ENCODE measurements at regions not wholly inside any gene's neighbourhood (a gene's known extent, or its start where the extent isn't known, plus 50 kb on each side); places are given as distances from the start of the nearest gene placed in this dataset.
A peak's percentile ranks its signal among the peaks of the same experiment; 100 is the strongest.

DNA sequence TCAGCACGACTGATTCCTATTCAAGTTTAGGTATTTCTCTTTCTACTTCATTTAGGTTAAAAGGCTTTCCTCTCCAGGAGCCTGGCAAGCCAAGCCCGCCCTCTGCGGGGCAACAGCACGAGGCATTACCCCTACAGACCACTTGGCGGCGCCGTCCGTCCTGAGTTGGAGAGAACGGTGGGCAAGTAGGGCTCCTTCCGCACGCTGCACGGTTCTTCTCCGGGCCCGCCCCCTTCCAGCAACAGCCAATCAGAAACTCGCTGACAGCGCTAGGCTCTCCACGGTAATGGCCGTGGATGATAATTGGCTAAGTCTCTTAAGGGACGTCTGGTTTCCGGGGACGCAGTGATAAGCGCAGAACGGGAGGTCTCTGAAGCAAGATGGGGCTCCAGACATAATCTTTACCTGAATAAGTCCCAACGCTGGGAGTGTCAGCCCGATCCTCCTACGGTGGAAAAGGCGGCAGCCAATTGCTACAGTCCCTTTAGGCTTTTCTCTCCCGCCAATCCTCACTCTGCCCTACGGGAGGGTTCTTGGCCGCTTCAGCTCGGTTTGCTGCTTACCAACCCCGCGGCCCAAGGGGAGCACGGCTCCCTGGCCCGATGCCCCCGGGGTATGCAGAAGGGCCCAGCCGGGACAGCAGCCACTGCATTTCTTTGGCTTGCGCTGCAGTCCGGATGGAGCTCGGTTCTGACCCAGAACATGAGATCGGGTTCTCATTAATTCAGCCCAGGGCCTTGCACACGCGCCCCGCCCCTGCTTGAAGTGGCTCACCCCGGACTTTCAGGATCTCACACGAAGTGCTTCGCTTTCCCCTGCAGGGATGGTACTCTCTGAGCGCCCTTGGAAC, 206.9 kb upstream of the PKDCC start:
- TF ChIP-seq, protein P1, sequence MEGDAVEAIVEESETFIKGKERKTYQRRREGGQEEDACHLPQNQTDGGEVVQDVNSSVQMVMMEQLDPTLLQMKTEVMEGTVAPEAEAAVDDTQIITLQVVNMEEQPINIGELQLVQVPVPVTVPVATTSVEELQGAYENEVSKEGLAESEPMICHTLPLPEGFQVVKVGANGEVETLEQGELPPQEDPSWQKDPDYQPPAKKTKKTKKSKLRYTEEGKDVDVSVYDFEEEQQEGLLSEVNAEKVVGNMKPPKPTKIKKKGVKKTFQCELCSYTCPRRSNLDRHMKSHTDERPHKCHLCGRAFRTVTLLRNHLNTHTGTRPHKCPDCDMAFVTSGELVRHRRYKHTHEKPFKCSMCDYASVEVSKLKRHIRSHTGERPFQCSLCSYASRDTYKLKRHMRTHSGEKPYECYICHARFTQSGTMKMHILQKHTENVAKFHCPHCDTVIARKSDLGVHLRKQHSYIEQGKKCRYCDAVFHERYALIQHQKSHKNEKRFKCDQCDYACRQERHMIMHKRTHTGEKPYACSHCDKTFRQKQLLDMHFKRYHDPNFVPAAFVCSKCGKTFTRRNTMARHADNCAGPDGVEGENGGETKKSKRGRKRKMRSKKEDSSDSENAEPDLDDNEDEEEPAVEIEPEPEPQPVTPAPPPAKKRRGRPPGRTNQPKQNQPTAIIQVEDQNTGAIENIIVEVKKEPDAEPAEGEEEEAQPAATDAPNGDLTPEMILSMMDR (conservative IDR thresholded peaks at IDR 0.05; ENCODE audit: control insufficient read depth, insufficient read depth, low read depth, low read length): peak; percentile 98
- peak overlapping the region; percentile 83 for H3K4me3 ChIP-seq (ENCODE audit: control insufficient read depth, low read depth, low read length)
- DNase-seq (ENCODE audit: low read depth): peak; percentile 96

DNA sequence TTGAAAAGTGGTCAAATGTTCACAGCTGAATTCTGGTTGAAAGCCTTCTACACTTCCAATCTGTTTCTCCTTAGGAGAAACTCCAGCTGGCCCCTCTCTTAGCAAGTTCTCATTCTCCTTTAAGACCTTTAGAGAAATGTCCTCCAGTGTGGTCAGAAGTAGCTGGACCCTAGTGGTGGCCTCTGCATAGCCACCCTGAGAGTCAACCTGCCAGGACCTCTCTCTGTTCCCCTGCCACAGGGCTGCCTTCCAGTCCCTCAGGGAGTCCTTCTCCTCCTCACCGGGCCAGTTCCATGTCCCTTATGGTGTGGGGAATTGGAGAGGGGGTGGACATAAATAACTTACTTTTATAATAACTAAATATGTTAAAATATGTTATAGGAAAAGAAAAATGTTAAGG, 200.9 kb upstream of the PKDCC start:
- DNase-seq (ENCODE audit: low read depth): no peak
- H3K4me3 ChIP-seq (ENCODE audit: control insufficient read depth, low read depth, low read length): no peak overlapping the region
- TF ChIP-seq, protein P1 (conservative IDR thresholded peaks at IDR 0.05; ENCODE audit: control insufficient read depth, insufficient read depth, low read depth, low read length): no peak

DNA sequence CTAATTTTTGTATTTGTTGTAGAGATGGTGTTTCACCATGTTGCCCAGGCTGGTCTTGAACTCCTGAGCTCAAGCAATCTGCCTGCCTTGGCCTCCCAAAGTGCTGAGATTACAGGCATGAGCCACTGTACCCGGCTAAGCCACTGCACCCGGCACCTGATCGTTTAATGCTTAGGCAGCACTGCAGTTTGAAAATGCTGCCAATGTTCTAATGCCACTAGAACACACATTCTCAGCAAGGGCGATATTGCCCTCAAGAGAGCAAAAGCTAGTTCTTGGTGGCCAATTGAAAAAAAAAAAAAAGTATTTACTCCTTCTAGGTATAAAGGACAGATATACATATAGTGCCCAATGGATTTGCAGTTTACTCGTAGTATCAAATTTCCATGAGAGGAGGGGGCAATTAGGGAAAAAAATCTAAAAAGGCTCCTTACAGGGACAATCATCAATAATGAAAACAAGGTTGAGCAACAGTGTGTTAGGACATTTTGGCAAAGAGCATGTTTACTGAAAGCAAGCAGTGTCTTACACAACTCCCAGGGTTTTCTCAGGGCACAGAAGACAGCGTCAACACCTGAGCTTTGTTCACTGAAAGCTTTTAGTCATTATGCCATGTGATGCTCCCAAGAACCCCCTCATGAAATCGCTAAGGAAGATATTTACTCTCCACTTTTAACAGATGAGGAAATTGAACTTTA, 199.9 kb upstream of the PKDCC start:
- TF ChIP-seq, protein P1 (conservative IDR thresholded peaks at IDR 0.05; ENCODE audit: control insufficient read depth, insufficient read depth, low read depth, low read length): no peak
- DNase-seq (ENCODE audit: low read depth): peak; percentile 91
- no peak overlapping the region for H3K4me3 ChIP-seq (ENCODE audit: control insufficient read depth, low read depth, low read length)

DNA sequence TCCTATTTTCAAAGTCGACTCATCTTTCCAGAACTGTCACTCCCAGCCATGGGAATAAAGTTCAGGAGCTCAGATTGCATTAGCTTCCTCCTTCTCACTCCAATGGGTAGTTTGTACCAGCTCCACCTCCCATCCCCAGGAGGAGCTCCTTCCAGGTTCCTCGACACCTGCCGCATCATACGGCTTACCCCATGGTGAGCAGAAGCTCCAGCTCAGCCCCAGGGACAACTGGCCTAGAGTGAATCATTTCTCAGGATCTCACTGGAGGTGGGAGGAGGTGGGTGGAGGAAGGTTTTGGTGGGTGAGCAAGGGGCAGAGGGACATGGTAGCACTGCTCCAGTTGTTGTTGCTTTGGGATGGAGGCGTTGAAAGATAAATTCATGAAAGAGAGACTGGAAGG, 196.3 kb upstream of the PKDCC start:
- TF ChIP-seq, protein P1 (conservative IDR thresholded peaks at IDR 0.05; ENCODE audit: control insufficient read depth, insufficient read depth, low read depth, low read length): no peak
- no peak for DNase-seq (ENCODE audit: low read depth)
- H3K4me3 ChIP-seq (ENCODE audit: control insufficient read depth, low read depth, low read length): no peak overlapping the region

DNA sequence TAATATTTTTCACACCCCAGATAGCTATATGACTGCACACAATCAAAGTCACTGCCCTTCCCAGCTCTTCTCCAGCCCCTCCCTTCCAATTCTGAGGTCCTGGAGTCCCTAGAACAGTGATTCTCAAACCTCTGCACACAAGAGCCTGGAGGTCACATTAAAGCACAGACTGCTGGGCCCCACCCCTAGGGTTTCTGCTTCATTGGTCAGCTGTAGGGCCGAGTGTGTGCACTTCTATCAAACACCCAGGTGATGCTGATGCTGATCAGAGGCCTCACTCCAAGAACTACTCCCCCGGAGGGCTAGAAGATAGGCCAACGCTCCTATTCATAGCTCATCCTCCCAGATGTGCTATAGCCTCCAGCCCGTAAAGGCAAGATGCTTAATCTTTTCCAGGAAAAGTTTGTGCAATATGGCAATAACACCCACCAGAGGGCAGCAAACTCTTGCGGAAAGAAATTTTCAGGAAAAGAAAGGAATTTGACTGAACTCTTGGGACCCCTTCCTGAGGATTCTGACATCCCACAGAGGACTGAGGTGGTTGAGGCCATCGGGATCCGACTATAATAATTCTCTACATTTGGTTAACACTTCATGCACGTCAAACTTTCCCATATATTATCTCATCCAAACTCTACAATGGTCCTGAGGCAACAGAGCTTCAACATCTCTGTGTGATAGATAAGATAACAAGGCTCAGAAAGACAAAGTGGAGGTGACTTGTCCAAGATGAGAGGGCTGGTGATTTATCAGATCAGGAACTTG, 194.2 kb upstream of the PKDCC start:
- DNase-seq (ENCODE audit: low read depth): peak; percentile 71
- H3K4me3 ChIP-seq (ENCODE audit: control insufficient read depth, low read depth, low read length): no peak overlapping the region
- TF ChIP-seq, protein P1 (conservative IDR thresholded peaks at IDR 0.05; ENCODE audit: control insufficient read depth, insufficient read depth, low read depth, low read length): peak; percentile 71

DNA sequence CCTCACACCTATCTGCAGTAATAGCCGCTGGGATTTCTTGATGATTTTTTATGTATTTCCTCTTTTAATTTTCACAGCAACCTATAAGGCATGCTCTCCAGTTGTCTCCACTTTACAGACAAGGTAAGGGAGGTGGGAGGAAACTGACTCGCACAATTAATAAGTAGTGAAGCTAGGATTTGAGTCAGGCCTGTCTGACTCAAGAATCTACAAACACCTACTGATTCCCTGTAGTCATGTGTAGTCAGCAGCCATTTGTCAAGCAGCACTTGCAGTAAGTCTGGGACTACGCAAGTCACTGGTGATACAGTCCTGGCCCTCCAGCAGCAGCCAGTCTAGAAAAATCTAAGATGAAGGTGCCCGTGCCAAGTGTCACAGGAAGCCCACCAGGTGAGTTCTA, 193.6 kb upstream of the PKDCC start:
- TF ChIP-seq, protein P1 (conservative IDR thresholded peaks at IDR 0.05; ENCODE audit: control insufficient read depth, insufficient read depth, low read depth, low read length): no peak
- H3K4me3 ChIP-seq (ENCODE audit: control insufficient read depth, low read depth, low read length): no peak overlapping the region
- DNase-seq (ENCODE audit: low read depth): peak; percentile 75

Measured in fibroblast of mammary gland (primary cell).